HG03196 (cell line): ENCODE measurements at regions not wholly inside any gene's neighbourhood (a gene's known extent, or its start where the extent isn't known, plus 50 kb on each side); places are given as distances from the start of the nearest gene placed in this dataset.

Experiments
- ATAC-seq: cut with Tn5 transposase; IDR thresholded peaks from one replicate; pipeline ENCODE4 v1.9.1; 2021; ENCODE audit not compliant: unreplicated experiment

DNA sequence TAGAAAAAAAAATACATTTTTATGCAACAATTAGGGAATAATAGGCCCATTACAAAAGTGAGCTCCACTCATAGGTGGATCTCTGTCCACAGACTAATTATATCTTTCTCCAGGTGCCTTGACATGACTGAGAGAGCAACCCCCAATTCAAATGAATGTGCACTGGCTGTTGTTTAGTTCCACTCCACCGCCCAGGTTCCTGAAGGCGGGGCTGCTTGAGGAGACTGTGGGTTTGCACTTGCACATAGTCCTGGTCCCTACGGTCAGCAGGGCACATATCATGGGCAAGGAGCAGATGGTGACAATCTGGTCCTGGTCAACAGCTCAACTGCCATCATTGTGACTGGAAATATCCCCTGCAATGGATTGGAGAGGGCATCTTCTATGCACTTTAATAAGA lies 195.6 kb upstream of the PWP1 start:
- peak; percentile 65 for ATAC-seq

DNA sequence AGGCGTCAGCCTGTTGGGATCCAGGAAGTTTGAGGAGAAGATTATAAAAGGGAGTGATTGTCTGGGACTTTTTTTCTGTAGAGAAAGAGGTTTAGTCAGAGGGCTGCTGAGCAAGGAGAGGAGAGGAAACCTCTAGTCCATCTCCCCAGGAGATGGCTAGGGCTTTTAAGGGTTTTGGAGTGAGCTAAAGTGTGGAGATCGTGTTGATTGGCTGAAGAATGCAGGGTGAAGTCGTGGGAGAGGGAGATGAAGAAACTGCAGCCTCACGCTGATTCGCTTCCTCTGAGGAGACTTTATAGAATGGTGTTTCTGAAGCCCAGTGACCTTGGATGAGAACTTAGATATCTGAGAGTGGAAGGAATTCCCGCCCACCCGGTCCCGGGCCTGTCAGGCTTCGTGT lies 193.7 kb upstream of the PWP1 start:
- ATAC-seq: no peak

GRCh38 chr12:107492393-107493134 lies 193.0 kb upstream of the PWP1 start:
- no peak for ATAC-seq

DNA sequence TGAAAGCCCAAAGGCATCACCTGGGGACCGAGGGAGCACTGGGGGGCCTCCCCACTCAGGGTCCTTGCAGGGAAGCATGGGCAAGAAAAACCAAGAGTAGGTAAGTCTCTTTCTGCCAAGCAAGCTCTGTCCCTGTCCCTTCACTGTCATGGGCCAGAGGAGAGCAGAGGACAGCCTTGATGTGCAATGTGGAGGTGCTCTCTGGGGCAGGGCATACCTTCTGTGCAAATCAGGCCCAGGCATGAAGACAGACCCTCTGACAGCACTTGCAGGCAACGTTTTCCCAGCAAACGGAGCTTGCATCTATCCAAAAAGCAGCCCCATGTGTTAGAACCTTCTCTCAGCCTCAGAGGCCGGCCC lies 192.5 kb upstream of the PWP1 start:
- ATAC-seq: no peak

GRCh38 chr12:107493666-107494065 lies 191.9 kb upstream of the PWP1 start:
- no peak for ATAC-seq

DNA sequence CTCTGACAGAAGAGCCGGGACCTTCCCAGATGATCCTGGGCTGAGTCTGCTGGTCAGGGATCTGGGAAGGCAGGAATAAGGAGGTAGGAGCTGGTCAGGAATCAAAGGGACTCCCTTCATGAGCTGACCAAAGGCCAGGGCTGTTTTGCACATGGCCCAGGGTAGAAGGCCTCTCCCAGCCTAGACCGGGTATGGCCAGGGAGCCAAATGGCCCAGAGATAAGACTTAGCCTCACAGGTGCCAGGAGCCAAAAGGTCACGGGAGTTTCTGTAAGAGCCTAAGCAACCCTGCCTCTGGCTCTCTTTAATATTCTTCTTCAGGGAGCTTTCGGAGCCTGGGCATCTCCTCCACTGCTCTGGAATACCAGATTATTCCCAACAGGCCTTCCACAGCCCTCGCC lies 191.3 kb upstream of the PWP1 start:
- no peak for ATAC-seq

DNA sequence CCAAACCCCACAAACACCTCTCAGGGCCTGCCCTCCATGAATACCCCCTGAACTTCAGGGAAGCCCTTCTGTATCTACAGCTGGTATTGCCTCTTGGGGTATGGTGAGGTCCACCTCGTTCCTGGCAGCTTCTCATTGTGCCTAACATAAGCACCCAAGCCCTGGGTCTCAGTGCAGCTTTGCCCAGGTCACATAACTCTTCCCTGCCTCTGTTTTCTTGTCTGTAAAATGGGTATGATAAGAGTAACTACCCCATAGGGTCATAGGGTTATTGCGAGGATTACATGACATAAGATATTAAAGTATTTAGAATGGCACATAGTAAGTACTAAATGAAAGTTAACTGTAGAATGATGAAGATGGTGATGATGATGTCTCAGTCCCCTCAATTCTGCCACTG lies 190.0 kb upstream of the PWP1 start:
- ATAC-seq: no peak

- no peak for ATAC-seq
Measured at GRCh38 chr12:107497231-107497630, 188.4 kb upstream of the PWP1 start.

GRCh38 chr12:107500307-107500706 lies 185.3 kb upstream of the PWP1 start:
- no peak for ATAC-seq

DNA sequence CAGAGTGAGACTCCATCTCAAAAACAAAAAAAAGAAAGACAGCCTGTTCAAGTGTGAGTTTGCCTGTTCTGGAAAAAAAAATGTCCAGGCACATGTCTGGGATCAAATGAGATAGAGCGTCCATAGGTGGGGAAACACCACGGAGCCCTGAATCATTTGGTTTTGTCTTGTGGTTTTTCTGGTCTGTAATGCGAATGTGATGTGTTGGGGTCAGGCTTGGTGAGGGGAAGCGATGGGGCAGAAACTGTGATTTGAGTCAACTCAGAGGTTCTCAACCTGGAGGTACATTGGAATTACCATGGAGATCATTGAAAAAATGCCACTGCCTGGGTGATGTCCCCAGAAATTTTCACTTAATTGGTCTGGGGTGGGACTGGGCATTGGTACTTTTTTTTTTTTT lies 183.9 kb upstream of the PWP1 start:
- no peak for ATAC-seq

- no peak for ATAC-seq
Measured at GRCh38 chr12:107503129-107503855, 182.3 kb upstream of the PWP1 start.

GRCh38 chr12:107503887-107504885 lies 181.4 kb upstream of the PWP1 start:
- ATAC-seq: no peak

- ATAC-seq: no peak
Measured at GRCh38 chr12:107509421-107509820, 176.2 kb upstream of the PWP1 start.

DNA sequence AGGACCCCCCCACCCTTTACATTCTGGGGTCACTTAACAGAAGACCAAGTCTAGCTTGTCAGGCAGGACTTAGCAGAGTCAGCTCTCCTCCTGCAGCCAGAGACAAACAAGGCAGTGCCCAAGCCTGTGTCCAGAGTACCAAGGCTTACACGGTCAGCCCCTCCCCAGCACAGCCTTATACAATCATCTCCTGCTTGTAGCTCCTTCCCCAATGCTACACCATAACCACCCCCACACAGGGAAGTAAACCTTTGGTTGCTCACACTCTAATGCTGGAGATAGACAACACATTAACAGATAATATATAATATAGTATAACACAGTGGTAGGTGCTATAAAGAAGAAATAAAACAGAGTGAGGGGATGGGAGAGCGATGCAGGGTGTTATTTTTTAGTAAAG lies 175.4 kb upstream of the PWP1 start:
- no peak for ATAC-seq

- ATAC-seq: no peak
Measured at GRCh38 chr12:107511292-107511691, 174.3 kb upstream of the PWP1 start.

GRCh38 chr12:107512391-107512790 lies 173.2 kb upstream of the PWP1 start:
- ATAC-seq: no peak

DNA sequence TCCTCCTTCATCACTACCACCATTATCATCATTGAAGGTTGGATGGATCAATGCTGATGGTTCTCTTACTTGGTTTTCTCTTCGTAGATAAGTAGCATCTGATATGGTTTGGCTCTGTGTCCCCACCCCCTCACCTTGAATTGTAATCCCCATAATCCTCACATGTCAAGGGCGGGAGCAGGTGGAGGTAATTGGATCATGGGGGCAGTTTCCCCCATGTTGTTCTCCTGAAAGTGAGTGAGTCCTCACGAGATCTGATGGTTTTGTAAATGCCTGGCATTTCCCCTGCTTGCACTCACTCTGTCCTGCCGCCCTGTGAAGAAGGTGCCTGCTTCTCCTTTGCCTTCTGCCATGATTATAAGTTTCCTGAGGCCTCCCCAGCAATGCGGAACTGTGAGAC lies 172.4 kb upstream of the PWP1 start:
- ATAC-seq: no peak

DNA sequence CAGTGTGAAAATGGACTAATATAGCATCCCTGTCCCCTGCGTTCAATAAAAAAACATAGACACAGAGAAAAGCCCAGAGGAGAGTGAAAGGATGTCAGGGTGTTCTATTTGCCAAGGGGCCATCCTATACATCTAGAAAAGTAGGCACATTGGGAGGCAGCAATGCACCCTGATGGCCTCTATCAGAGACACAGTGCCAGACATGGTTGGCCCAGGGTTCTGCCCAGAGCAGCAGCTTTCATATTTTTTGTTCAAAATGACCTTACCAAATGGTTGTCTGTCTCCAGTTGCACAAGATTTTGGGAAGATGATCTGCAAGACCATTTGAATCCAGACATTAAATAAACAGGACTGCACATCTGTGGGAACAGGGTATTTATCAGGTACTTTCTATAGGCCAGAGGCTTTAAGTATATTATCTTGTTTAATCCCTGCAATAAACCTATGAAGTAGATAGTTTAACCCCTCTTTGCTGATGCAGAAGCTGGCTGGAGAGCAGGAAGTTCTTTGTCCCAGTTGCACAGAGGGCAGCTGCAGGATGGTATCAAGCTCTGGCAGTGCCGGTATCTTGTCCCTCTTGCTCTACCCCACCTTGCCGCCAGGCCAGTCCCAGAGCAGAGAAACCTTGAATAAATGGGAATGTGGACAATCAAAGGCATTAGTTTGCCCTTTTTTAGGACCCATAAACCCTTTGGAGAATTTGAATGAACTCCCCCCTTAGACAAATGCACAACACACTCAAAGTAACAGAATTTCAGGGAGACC lies 171.8 kb upstream of the PWP1 start:
- no peak for ATAC-seq

DNA sequence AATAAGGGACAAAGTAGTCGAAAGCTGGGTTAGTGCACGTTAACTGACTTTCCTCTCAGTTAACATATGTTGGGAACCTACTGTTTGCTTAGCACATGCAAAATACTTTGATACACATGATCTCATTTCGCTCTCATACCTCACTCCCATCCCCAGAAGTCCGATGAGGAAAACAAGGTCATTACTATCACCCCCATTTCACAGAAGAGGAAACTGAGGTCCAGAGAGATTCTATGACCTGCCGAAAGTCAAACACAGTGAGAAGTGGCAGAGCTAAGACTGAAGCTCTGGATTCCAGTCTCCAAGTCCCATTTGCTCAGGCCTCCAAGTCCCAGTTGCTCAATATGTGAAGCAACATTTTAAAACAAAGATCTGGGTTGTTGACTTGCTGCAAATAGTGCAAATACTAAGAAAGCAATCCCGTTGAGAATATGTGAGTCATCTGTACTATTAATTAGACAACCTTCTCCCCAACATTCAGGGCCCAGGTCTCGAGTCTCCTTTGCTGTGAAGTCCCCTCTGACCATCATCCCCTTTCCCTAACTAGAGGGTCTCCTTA lies 170.6 kb upstream of the PWP1 start:
- ATAC-seq: no peak

DNA sequence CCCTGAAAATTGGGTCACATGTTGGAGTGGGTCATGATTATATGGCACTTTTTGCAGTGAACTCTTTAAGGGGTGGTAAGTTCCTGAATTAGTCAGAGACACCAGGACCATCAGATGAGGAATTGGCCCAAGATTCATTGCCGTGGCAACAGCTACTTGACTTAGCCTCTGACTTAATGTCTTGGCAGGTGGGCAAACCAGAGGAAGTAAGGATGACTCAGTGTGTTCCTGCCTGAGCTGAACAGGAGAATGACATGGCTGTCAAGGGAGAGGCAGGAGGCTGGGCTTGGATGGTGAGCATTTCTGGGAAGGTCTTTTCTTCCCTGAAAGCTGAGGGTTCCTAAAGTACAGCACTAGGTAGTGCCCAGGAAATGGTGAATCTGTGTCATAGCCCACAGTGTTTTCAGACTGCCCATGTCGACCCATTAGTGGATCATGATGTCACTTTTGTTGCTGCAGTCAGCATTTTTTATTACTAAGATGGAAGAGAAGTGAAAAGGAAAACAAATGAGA lies 170.1 kb upstream of the PWP1 start:
- peak; percentile 80 for ATAC-seq
